ENCODE measurements at regions not wholly inside any gene's neighbourhood (a gene's known extent, or its start where the extent isn't known, plus 50 kb on each side); places are given as distances from the start of the nearest gene placed in this dataset.

- TF ChIP-seq ATF2 (CRISPR knock-in tag; IDR thresholded peaks at IDR 0.05) (no peak), SSRP1 (CRISPR knock-in tag; IDR thresholded peaks at IDR 0.05) (no peak), ZNF549 (CRISPR knock-in tag; IDR thresholded peaks at IDR 0.05) (no peak), SMAD9 (CRISPR knock-in tag; IDR thresholded peaks at IDR 0.05) (no peak), IKZF1 (IDR thresholded peaks at IDR 0.05) (no peak), ARNT2 (CRISPR knock-in tag; IDR thresholded peaks at IDR 0.05; ENCODE audit: low read depth) (no peak)
These were observed 133.0 kb upstream of the DOK5 start for GRCh38 chr20:54342258-54342920.
